ENCODE measurements at regions not wholly inside any gene's neighbourhood (a gene's known extent, or its start where the extent isn't known, plus 50 kb on each side); places are given as distances from the start of the nearest gene placed in this dataset.
"Not testable (repeated sequence)": the region's sequence is repeated elsewhere in the genome, so short reads cannot be mapped to it uniquely, and the experiment has no call there.

GRCh38 chr1:166470441-166470840 is 303.6 kb upstream of the FAM78B start:
- peaks cover 4% of the 10 kb centered on the region for H3K9me3 ChIP-seq (ENCODE audit: control insufficient read depth, low read length)
- DNase-seq (ENCODE audit: low read depth), result no peak
- H3K9ac ChIP-seq (ENCODE audit: low read length), result no peak overlapping the region
- peaks cover 21% of the 10 kb centered on the region for H3K4me1 ChIP-seq (ENCODE audit: control insufficient read depth, insufficient read depth, low read length)
- peak overlapping the region; percentile 12 for H3K4me3 ChIP-seq (ENCODE audit: low read length)
- H3K27me3 ChIP-seq (replicated peaks; ENCODE audit: control insufficient read depth, insufficient read depth, low read length), result no peaks in the 10 kb centered on the region
- H3K36me3 ChIP-seq (ENCODE audit: control insufficient read depth, insufficient read depth, low read length, severe bottlenecking), result no peaks in the 10 kb centered on the region

DNA sequence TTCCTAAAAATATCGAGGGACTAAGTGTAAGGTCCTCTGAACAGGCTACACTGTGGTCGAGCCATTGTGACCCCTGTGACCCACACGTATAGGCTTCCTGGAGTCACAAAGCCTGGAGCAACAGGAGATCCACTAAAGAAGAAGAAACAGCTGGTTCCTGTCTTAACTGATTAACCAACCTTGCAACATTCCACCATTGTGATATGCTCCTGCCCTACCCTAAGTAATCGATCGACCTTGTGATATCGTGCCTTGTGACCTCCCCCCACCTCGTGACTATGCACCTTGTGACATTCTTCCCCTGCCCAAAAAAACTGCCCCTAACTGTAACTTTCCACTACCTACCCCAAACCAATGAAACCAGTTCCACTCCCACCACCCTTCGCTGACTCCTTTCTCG is 304.6 kb upstream of the FAM78B start:
- DNase-seq (ENCODE audit: low read depth), result no peak
- H3K9me3 ChIP-seq (ENCODE audit: control insufficient read depth, low read length), result no peaks in the 10 kb centered on the region
- H3K9ac ChIP-seq (ENCODE audit: low read length), result no peak overlapping the region
- H3K36me3 ChIP-seq (ENCODE audit: control insufficient read depth, insufficient read depth, low read length, severe bottlenecking), result no peaks in the 10 kb centered on the region
- no peaks in the 10 kb centered on the region for H3K27me3 ChIP-seq (replicated peaks; ENCODE audit: control insufficient read depth, insufficient read depth, low read length)
- no peak overlapping the region for H3K4me3 ChIP-seq (ENCODE audit: low read length)
- peaks cover 21% of the 10 kb centered on the region for H3K4me1 ChIP-seq (ENCODE audit: control insufficient read depth, insufficient read depth, low read length)

DNA sequence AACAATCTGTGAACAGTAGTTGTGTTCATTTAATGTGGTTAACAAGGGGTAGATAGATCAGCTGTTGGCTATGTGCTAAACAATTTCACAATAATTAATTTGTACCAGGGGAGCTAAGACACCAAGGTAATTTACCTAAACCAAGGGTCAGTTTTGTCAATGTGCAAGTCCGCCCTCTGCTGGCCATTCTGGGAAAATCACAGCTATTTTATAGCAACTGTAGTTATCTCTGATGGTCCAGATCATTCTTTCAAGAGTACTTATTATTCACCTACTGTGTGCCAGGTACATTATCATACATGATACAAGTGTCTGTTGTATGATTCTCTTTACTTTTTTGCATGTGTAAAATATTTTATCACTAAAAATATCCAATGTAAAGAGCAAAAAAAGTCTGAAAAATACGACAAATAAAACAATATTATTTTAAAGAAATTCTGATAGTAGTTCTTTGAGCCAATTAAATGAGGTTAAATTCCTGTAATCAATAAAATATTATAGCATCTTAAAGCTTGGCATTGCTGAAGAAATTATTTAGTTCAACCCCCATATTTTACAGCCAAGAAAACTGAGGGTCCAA is 312.3 kb upstream of the FAM78B start:
- no peak overlapping the region for H3K4me3 ChIP-seq (ENCODE audit: low read length)
- H3K9me3 ChIP-seq (ENCODE audit: control insufficient read depth, low read length), result no peaks in the 10 kb centered on the region
- no peaks in the 10 kb centered on the region for H3K4me1 ChIP-seq (ENCODE audit: control insufficient read depth, insufficient read depth, low read length)
- peaks cover 3% of the 10 kb centered on the region for H3K27me3 ChIP-seq (replicated peaks; ENCODE audit: control insufficient read depth, insufficient read depth, low read length)
- no peak overlapping the region for H3K9ac ChIP-seq (ENCODE audit: low read length)
- H3K36me3 ChIP-seq (ENCODE audit: control insufficient read depth, insufficient read depth, low read length, severe bottlenecking), result no peaks in the 10 kb centered on the region
- DNase-seq (ENCODE audit: low read depth), result peak; percentile 71

GRCh38 chr1:166484471-166484870 is 317.7 kb upstream of the FAM78B start:
- H3K9ac ChIP-seq (ENCODE audit: low read length), result no peak overlapping the region
- peaks cover 1% of the 10 kb centered on the region for H3K4me1 ChIP-seq (ENCODE audit: control insufficient read depth, insufficient read depth, low read length)
- no peaks in the 10 kb centered on the region for H3K9me3 ChIP-seq (ENCODE audit: control insufficient read depth, low read length)
- H3K27me3 ChIP-seq (replicated peaks; ENCODE audit: control insufficient read depth, insufficient read depth, low read length), result no peaks in the 10 kb centered on the region
- DNase-seq (ENCODE audit: low read depth), result no peak
- no peaks in the 10 kb centered on the region for H3K36me3 ChIP-seq (ENCODE audit: control insufficient read depth, insufficient read depth, low read length, severe bottlenecking)
- H3K4me3 ChIP-seq (ENCODE audit: low read length), result no peak overlapping the region

- no peak for DNase-seq (ENCODE audit: low read depth)
- Histone ChIP-seq H3K4me3 (ENCODE audit: low read length) (no peak overlapping the region), H3K4me1 (ENCODE audit: control insufficient read depth, insufficient read depth, low read length) (peaks cover 5% of the 10 kb centered on the region), H3K36me3 (ENCODE audit: control insufficient read depth, insufficient read depth, low read length, severe bottlenecking) (no peaks in the 10 kb centered on the region), H3K9me3 (ENCODE audit: control insufficient read depth, low read length) (no peaks in the 10 kb centered on the region), H3K9ac (ENCODE audit: low read length) (no peak overlapping the region), H3K27me3 (replicated peaks; ENCODE audit: control insufficient read depth, insufficient read depth, low read length) (no peaks in the 10 kb centered on the region)
Measured at GRCh38 chr1:166484871-166485270, 318.1 kb upstream of the FAM78B start.

DNA sequence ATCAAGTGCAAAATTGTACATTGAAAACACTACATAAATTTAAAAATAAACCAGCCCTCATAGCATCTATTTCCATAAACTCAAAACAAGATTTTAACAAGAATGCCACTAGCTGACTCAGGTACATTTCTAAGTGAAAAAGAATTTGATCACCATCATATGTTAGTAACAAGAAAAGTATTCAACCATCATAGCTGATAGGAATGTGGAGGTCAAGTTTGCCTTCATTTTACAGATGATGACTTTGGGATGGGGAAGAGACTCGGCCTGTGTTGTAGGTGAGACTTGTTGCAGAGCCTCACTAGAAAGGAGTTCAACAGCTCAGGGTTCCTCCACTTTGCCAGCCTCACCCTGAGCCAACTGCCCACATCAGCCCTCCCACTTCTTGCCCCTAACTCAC is 318.8 kb upstream of the FAM78B start:
- no peaks in the 10 kb centered on the region for H3K36me3 ChIP-seq (ENCODE audit: control insufficient read depth, insufficient read depth, low read length, severe bottlenecking)
- DNase-seq (ENCODE audit: low read depth), result no peak
- no peak overlapping the region for H3K4me3 ChIP-seq (ENCODE audit: low read length)
- H3K4me1 ChIP-seq (ENCODE audit: control insufficient read depth, insufficient read depth, low read length), result peaks cover 5% of the 10 kb centered on the region
- H3K27me3 ChIP-seq (replicated peaks; ENCODE audit: control insufficient read depth, insufficient read depth, low read length), result no peaks in the 10 kb centered on the region
- no peaks in the 10 kb centered on the region for H3K9me3 ChIP-seq (ENCODE audit: control insufficient read depth, low read length)
- no peak overlapping the region for H3K9ac ChIP-seq (ENCODE audit: low read length)

DNA sequence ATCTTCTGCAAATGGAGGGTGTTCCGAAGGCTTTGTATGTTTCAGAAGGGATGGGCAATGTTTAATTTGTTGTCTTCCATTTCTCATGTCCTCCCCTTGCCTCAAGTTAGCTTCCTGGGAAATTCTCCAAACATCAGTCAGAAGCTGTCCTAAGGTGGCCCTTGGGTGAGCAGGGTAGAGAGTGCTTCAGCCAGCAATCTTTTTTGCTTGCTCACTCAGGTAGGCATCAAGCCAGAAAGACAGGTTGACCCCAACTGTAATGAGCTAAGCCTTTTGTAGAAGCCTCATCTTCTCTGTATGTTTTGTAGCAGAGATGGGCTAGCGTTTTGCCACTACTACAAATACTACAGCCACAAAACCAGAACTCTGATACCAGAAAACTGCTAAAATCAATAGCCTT is 321.5 kb upstream of the FAM78B start:
- Histone ChIP-seq H3K9ac (ENCODE audit: low read length) (no peak overlapping the region), H3K4me1 (ENCODE audit: control insufficient read depth, insufficient read depth, low read length) (peaks cover 5% of the 10 kb centered on the region), H3K9me3 (ENCODE audit: control insufficient read depth, low read length) (no peaks in the 10 kb centered on the region), H3K4me3 (ENCODE audit: low read length) (no peak overlapping the region), H3K36me3 (ENCODE audit: control insufficient read depth, insufficient read depth, low read length, severe bottlenecking) (no peaks in the 10 kb centered on the region), H3K27me3 (replicated peaks; ENCODE audit: control insufficient read depth, insufficient read depth, low read length) (no peaks in the 10 kb centered on the region)
- DNase-seq (ENCODE audit: low read depth), result no peak

DNA sequence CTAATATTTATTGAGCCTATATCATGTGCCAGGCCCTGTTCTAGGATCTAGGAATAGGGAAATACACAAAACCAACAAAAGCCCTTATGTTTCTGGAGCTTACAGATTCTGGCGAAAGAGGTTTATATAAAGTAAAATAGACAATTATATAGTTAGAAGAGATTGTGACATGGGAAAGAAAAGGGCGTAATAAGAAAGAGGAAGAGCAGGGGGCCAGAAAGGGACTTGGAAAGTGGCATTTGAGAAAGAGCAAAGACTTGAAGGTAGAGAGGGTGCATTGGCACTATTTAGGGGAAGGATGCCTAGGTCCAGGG is 322.5 kb upstream of the FAM78B start:
- no peaks in the 10 kb centered on the region for H3K36me3 ChIP-seq (ENCODE audit: control insufficient read depth, insufficient read depth, low read length, severe bottlenecking)
- H3K27me3 ChIP-seq (replicated peaks; ENCODE audit: control insufficient read depth, insufficient read depth, low read length), result no peaks in the 10 kb centered on the region
- DNase-seq (ENCODE audit: low read depth), result no peak
- peak overlapping the region; percentile 78 for H3K4me3 ChIP-seq (ENCODE audit: low read length)
- peak overlapping the region; percentile 64 for H3K9ac ChIP-seq (ENCODE audit: low read length)
- H3K9me3 ChIP-seq (ENCODE audit: control insufficient read depth, low read length), result no peaks in the 10 kb centered on the region
- peaks cover 5% of the 10 kb centered on the region for H3K4me1 ChIP-seq (ENCODE audit: control insufficient read depth, insufficient read depth, low read length)

DNA sequence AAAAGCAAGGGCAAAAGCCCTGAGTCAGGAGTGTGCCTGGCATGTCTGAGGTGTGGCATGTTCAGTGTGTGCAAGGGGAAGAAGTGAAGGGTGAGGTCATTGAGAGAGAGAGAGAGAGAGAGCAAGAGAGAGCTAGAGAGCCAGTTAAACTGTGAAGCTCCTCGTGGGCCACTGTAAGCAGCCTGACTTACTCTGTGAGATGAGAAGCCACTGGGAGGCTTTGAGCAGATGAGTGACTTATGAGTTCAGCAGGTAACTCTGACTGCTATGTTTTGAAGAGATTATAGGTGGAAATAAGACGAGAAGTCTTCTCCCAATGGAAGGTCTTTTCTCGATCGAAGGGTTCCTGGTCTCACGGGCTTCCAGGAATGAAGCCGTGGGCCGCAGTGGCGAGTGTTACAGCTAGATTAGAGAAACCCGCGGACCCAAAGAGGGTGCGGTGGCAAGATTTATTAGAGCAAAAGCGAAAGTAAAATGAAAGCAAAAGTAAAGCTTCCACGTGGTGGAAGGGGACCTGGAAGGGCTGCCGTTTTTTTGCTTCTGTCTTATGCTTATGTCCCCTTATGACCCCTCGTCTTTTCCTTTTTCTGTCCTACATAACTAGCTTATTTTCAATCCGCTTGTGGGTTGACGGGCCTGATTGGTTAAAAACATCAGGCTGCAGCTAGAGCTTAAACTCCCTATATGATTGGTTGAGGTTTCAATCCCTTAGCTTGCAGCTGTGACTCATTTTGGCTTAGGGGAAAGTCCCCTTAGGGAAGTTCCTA is 323.1 kb upstream of the FAM78B start:
- DNase-seq (ENCODE audit: low read depth), result no peak
- H3K9ac ChIP-seq (ENCODE audit: low read length), result peak overlapping the region; percentile 64
- H3K36me3 ChIP-seq (ENCODE audit: control insufficient read depth, insufficient read depth, low read length, severe bottlenecking), result no peaks in the 10 kb centered on the region
- H3K27me3 ChIP-seq (replicated peaks; ENCODE audit: control insufficient read depth, insufficient read depth, low read length), result no peaks in the 10 kb centered on the region
- H3K4me3 ChIP-seq (ENCODE audit: low read length), result peak overlapping the region; percentile 78
- no peaks in the 10 kb centered on the region for H3K9me3 ChIP-seq (ENCODE audit: control insufficient read depth, low read length)
- H3K4me1 ChIP-seq (ENCODE audit: control insufficient read depth, insufficient read depth, low read length), result peaks cover 5% of the 10 kb centered on the region

- peak overlapping the region; percentile 78 for H3K4me3 ChIP-seq (ENCODE audit: low read length)
- no peaks in the 10 kb centered on the region for H3K9me3 ChIP-seq (ENCODE audit: control insufficient read depth, low read length)
- H3K4me1 ChIP-seq (ENCODE audit: control insufficient read depth, insufficient read depth, low read length), result peaks cover 5% of the 10 kb centered on the region
- H3K27me3 ChIP-seq (replicated peaks; ENCODE audit: control insufficient read depth, insufficient read depth, low read length), result no peaks in the 10 kb centered on the region
- no peaks in the 10 kb centered on the region for H3K36me3 ChIP-seq (ENCODE audit: control insufficient read depth, insufficient read depth, low read length, severe bottlenecking)
- no peak for DNase-seq (ENCODE audit: low read depth)
- no peak overlapping the region for H3K9ac ChIP-seq (ENCODE audit: low read length)
Measured at GRCh38 chr1:166490437-166490991, 323.7 kb upstream of the FAM78B start.

GRCh38 chr1:166493765-166494164 is 327.0 kb upstream of the FAM78B start:
- not testable (repeated sequence) for DNase-seq (ENCODE audit: low read depth); H3K4me3 ChIP-seq (ENCODE audit: low read length); H3K4me1 ChIP-seq (ENCODE audit: control insufficient read depth, insufficient read depth, low read length); H3K36me3 ChIP-seq (ENCODE audit: control insufficient read depth, insufficient read depth, low read length, severe bottlenecking); H3K9ac ChIP-seq (ENCODE audit: low read length); H3K27me3 ChIP-seq (replicated peaks; ENCODE audit: control insufficient read depth, insufficient read depth, low read length); H3K9me3 ChIP-seq (ENCODE audit: control insufficient read depth, low read length)

Measured in adipocyte (in vitro differentiated cells).